ENCODE measurements at regions not wholly inside any gene's neighbourhood (a gene's known extent, or its start where the extent isn't known, plus 50 kb on each side); places are given as distances from the start of the nearest gene placed in this dataset.

- ChIA-PET POLR2A (no interaction called here), CTCF (no interaction called here)
- no peak for TF ChIP-seq CTCF (IDR thresholded peaks at IDR 0.05; ENCODE audit: unreplicated experiment)
- H3K9me3 Mint-ChIP-seq (ENCODE audit: unreplicated experiment): no peaks in the 10 kb centered on the region
- H3K27ac Mint-ChIP-seq (ENCODE audit: low read depth, unreplicated experiment): no peak overlapping the region
- no peaks in the 10 kb centered on the region for H3K36me3 Mint-ChIP-seq (ENCODE audit: insufficient read depth, unreplicated experiment)
- H3K27me3 Mint-ChIP-seq (ENCODE audit: insufficient read depth, unreplicated experiment): no peaks in the 10 kb centered on the region
- peak; percentile 2 for DNase-seq (ENCODE audit: unreplicated experiment)
- H3K4me1 Mint-ChIP-seq (ENCODE audit: insufficient read depth, unreplicated experiment): no peaks in the 10 kb centered on the region
- no peak overlapping the region for H3K4me3 Mint-ChIP-seq (ENCODE audit: unreplicated experiment)
- BruUV-seq (replicated peaks): no TSS peak
- intact Hi-C loops (cut with micrococcal nuclease): no loop called here
Measured at GRCh38 chr12:77777274-77777673, 53.4 kb upstream of the NAV3 start.

- CTCF ChIA-PET: interaction anchor here (0.5 to 1.0 kb wide), 2 partner anchors 149 to 634 kb away, joined by 3 read pairs; no protein-coding TSS in a partner anchor
- no peaks in the 10 kb centered on the region for H3K9me3 Mint-ChIP-seq (ENCODE audit: unreplicated experiment)
- BruUV-seq (replicated peaks): no TSS peak
- H3K4me1 Mint-ChIP-seq (ENCODE audit: insufficient read depth, unreplicated experiment): no peaks in the 10 kb centered on the region
- H3K27ac Mint-ChIP-seq (ENCODE audit: low read depth, unreplicated experiment): no peak overlapping the region
- intact Hi-C loops (cut with micrococcal nuclease): no loop called here
- no peaks in the 10 kb centered on the region for H3K36me3 Mint-ChIP-seq (ENCODE audit: insufficient read depth, unreplicated experiment)
- POLR2A ChIA-PET: no interaction called here
- DNase-seq (ENCODE audit: unreplicated experiment): no peak
- H3K27me3 Mint-ChIP-seq (ENCODE audit: insufficient read depth, unreplicated experiment): no peaks in the 10 kb centered on the region
- H3K4me3 Mint-ChIP-seq (ENCODE audit: unreplicated experiment): no peak overlapping the region
- TF ChIP-seq CTCF (IDR thresholded peaks at IDR 0.05; ENCODE audit: unreplicated experiment): no peak
Measured at GRCh38 chr12:77774761-77775160, 55.9 kb upstream of the NAV3 start.

- no peaks in the 10 kb centered on the region for H3K27me3 Mint-ChIP-seq (ENCODE audit: insufficient read depth, unreplicated experiment)
- H3K4me3 Mint-ChIP-seq (ENCODE audit: unreplicated experiment): no peak overlapping the region
- H3K9me3 Mint-ChIP-seq (ENCODE audit: unreplicated experiment): no peaks in the 10 kb centered on the region
- ChIA-PET CTCF (interaction anchor here (0.5 kb wide), 2 partner anchors 17 to 1170 kb away, joined by 3 to 4 read pairs; no protein-coding TSS in a partner anchor), POLR2A (interaction anchor here (0.7 kb wide), 1 partner anchor 12 kb away, joined by 4 read pairs; no protein-coding TSS in a partner anchor)
- BruUV-seq (replicated peaks): no TSS peak
- no peaks in the 10 kb centered on the region for H3K36me3 Mint-ChIP-seq (ENCODE audit: insufficient read depth, unreplicated experiment)
- intact Hi-C loops (cut with micrococcal nuclease): no loop called here
- no peaks in the 10 kb centered on the region for H3K4me1 Mint-ChIP-seq (ENCODE audit: insufficient read depth, unreplicated experiment)
- no peak for DNase-seq (ENCODE audit: unreplicated experiment)
- no peak overlapping the region for H3K27ac Mint-ChIP-seq (ENCODE audit: low read depth, unreplicated experiment)
- TF ChIP-seq CTCF (IDR thresholded peaks at IDR 0.05; ENCODE audit: unreplicated experiment): no peak
Measured at GRCh38 chr12:77772676-77773298, 57.9 kb upstream of the NAV3 start.

- DNase-seq (ENCODE audit: unreplicated experiment): no peak
- ChIA-PET CTCF (no interaction called here), POLR2A (interaction anchor here (1.4 kb wide), 1 partner anchor 19 kb away, joined by 4 read pairs; no protein-coding TSS in a partner anchor)
- Mint-ChIP-seq H3K27me3 (ENCODE audit: insufficient read depth, unreplicated experiment) (no peaks in the 10 kb centered on the region), H3K27ac (ENCODE audit: low read depth, unreplicated experiment) (no peak overlapping the region), H3K9me3 (ENCODE audit: unreplicated experiment) (no peaks in the 10 kb centered on the region), H3K4me1 (ENCODE audit: insufficient read depth, unreplicated experiment) (no peaks in the 10 kb centered on the region), H3K36me3 (ENCODE audit: insufficient read depth, unreplicated experiment) (no peaks in the 10 kb centered on the region), H3K4me3 (ENCODE audit: unreplicated experiment) (no peak overlapping the region)
- BruUV-seq (replicated peaks): no TSS peak
- intact Hi-C loops (cut with micrococcal nuclease): no loop called here
- no peak for TF ChIP-seq CTCF (IDR thresholded peaks at IDR 0.05; ENCODE audit: unreplicated experiment)
Measured at GRCh38 chr12:77768558-77768957, 62.1 kb upstream of the NAV3 start.
